ENCODE measurements at regions not wholly inside any gene's neighbourhood (a gene's known extent, or its start where the extent isn't known, plus 50 kb on each side); places are given as distances from the start of the nearest gene placed in this dataset.

GRCh38 chr5:109256486-109256885 lies 153.3 kb downstream of the PJA2 start:
- Mint-ChIP-seq H3K27me3 (ENCODE audit: insufficient read depth, low read depth, poor library complexity) (peaks cover 4% of the 10 kb centered on the region), H3K9me3 (peaks cover 8% of the 10 kb centered on the region), H3K27ac (no peak overlapping the region), H3K36me3 (ENCODE audit: low read depth) (peaks cover 10% of the 10 kb centered on the region), H3K4me3 (no peak overlapping the region), H3K4me1 (peaks cover 5% of the 10 kb centered on the region)
- H3K27ac ChIP-seq (ENCODE audit: low read depth), result no peak overlapping the region
- no peak overlapping the region for H3K4me3 ChIP-seq
- ATAC-seq, result no peak
- no peak for DNase-seq (ENCODE audit: low spot score)
- 0 out of 2 replicates have a peak, but pooled peaks cover 4% of the 10 kb centered on the region for H3K36me3 ChIP-seq (ENCODE audit: insufficient read depth)
- no peaks in the 10 kb centered on the region for H3K79me2 ChIP-seq (replicated peaks; ENCODE audit: insufficient read depth)
- H3K9me2 ChIP-seq (ENCODE audit: insufficient read depth), result peaks cover 8% of the 10 kb centered on the region; the same call in 1 of the 2 replicates
- H3K27me3 ChIP-seq (ENCODE audit: insufficient read depth), result no peaks in the 10 kb centered on the region
- peak overlapping the region; percentile 91 for H2AFZ ChIP-seq
- H3K4me1 ChIP-seq (ENCODE audit: insufficient read depth), result no peaks in the 10 kb centered on the region
- no peak overlapping the region for H3K4me2 ChIP-seq
- TF ChIP-seq JUNB (IDR thresholded peaks at IDR 0.05; ENCODE audit: unreplicated experiment) (no peak), EZH2phosphoT487 (IDR thresholded peaks at IDR 0.05; ENCODE audit: unreplicated experiment) (no peak), NANOG (IDR thresholded peaks at IDR 0.05; ENCODE audit: borderline replicate concordance) (no peak), ZNF462 (CRISPR knock-in tag; IDR thresholded peaks at IDR 0.05) (no peak)
- TF ChIP-seq, protein P1, sequence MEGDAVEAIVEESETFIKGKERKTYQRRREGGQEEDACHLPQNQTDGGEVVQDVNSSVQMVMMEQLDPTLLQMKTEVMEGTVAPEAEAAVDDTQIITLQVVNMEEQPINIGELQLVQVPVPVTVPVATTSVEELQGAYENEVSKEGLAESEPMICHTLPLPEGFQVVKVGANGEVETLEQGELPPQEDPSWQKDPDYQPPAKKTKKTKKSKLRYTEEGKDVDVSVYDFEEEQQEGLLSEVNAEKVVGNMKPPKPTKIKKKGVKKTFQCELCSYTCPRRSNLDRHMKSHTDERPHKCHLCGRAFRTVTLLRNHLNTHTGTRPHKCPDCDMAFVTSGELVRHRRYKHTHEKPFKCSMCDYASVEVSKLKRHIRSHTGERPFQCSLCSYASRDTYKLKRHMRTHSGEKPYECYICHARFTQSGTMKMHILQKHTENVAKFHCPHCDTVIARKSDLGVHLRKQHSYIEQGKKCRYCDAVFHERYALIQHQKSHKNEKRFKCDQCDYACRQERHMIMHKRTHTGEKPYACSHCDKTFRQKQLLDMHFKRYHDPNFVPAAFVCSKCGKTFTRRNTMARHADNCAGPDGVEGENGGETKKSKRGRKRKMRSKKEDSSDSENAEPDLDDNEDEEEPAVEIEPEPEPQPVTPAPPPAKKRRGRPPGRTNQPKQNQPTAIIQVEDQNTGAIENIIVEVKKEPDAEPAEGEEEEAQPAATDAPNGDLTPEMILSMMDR (conservative IDR thresholded peaks at IDR 0.05; ENCODE audit: low read depth in 2 of 2), result no peak
- H3F3A ChIP-seq (replicated peaks; ENCODE audit: low read depth), result no peaks in the 10 kb centered on the region
- H4K20me1 ChIP-seq (replicated peaks; ENCODE audit: insufficient read depth), result no peaks in the 10 kb centered on the region

Measured in GM23338 (cell line).